ENCODE measurements at regions not wholly inside any gene's neighbourhood (a gene's known extent, or its start where the extent isn't known, plus 50 kb on each side); places are given as distances from the start of the nearest gene placed in this dataset.

DNA sequence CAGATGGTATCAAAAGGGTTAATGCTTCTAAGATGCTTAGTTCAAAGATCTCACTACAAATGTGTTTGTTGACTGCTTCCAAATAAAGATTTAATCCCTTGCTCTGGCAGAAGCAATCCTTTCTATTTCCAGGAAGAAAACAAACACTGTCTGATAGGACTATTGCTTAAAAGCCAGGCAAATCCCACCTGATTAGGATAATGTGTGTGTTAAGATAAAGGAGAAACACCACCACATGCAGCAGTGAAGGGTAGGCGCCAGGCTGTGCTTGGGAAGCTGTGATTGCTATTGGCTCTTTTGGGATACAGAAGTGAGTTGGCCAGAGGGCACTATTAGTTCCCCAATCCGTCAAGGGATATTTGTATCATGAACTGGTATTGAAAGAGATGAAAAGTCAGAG, 62.8 kb upstream of the LRCH1 start:
- H3K4me3 ChIP-seq (ENCODE audit: control insufficient read depth, low read depth, low read length) = no peak overlapping the region
- no peak for DNase-seq (ENCODE audit: low read depth)
- TF ChIP-seq, protein P1, sequence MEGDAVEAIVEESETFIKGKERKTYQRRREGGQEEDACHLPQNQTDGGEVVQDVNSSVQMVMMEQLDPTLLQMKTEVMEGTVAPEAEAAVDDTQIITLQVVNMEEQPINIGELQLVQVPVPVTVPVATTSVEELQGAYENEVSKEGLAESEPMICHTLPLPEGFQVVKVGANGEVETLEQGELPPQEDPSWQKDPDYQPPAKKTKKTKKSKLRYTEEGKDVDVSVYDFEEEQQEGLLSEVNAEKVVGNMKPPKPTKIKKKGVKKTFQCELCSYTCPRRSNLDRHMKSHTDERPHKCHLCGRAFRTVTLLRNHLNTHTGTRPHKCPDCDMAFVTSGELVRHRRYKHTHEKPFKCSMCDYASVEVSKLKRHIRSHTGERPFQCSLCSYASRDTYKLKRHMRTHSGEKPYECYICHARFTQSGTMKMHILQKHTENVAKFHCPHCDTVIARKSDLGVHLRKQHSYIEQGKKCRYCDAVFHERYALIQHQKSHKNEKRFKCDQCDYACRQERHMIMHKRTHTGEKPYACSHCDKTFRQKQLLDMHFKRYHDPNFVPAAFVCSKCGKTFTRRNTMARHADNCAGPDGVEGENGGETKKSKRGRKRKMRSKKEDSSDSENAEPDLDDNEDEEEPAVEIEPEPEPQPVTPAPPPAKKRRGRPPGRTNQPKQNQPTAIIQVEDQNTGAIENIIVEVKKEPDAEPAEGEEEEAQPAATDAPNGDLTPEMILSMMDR (IDR thresholded peaks at IDR 0.05; ENCODE audit: control insufficient read depth, insufficient read depth, low read depth, low read length, missing control alignments) = no peak

DNA sequence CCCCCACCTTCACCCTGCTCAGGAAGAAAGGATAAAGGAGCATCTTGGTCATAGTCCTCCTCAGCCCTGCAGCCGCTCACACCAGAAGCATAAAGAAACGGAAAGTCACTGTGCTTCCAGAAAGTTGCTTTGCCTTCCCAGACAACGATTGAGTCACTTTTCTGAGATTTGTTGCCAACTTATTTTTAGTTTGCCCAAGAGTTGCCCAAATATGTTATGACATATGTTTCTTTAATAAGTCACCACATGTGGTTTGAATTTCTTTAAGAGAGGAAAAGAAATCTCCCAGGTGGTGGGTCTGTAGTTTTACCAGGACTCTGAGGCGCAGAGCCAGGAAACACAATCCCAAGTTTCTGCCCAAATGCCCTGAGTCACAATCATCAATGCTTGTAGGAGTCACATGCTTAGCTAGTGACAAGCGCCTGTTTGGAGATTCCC, 63.4 kb upstream of the LRCH1 start:
- no peak overlapping the region for H3K4me3 ChIP-seq (ENCODE audit: control insufficient read depth, low read depth, low read length)
- peak; percentile 85 for DNase-seq (ENCODE audit: low read depth)
- TF ChIP-seq, protein P1 (IDR thresholded peaks at IDR 0.05; ENCODE audit: control insufficient read depth, insufficient read depth, low read depth, low read length, missing control alignments) = no peak

DNA sequence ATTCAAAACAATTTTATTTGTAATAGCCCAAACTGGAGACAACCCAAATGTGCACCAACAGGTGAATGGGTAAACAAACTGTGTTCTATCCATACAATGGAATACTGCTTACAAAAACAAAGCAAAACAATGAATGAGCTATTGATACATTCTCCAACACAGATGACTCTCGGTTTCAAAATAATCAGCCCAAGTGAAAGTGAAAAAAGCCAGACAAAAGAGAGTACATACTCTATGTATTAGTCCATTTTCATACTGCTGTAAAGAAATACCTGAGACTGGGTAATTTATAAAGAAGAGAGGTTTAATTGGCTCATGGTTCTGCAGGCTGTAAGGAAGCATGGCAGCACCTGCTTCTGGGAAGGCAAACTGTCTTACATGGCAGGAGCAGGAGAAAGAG, 65.2 kb upstream of the LRCH1 start:
- DNase-seq (ENCODE audit: low read depth) = no peak
- no peak overlapping the region for H3K4me3 ChIP-seq (ENCODE audit: control insufficient read depth, low read depth, low read length)
- TF ChIP-seq, protein P1 (IDR thresholded peaks at IDR 0.05; ENCODE audit: control insufficient read depth, insufficient read depth, low read depth, low read length, missing control alignments) = no peak

DNA sequence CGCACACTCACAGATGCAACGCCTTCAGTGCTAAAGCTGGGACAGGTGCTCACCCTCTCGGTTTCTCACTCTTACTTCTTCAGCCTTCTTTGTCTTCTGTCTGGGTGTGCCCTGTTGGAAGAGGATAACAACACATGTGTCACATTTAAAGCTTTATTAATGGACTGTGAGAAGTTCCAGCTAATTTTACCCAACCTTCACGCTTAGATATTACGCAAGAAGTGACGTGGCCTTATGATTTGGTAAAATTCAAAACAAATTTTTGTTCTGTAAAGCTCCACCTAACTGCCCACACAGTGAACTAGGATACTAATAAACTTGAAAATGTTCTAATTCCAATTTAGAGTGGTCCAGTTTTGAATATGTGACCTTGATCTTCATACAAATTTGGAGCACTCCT, 66.7 kb upstream of the LRCH1 start:
- no peak for DNase-seq (ENCODE audit: low read depth)
- H3K4me3 ChIP-seq (ENCODE audit: control insufficient read depth, low read depth, low read length) = no peak overlapping the region
- TF ChIP-seq, protein P1 (IDR thresholded peaks at IDR 0.05; ENCODE audit: control insufficient read depth, insufficient read depth, low read depth, low read length, missing control alignments) = no peak

DNA sequence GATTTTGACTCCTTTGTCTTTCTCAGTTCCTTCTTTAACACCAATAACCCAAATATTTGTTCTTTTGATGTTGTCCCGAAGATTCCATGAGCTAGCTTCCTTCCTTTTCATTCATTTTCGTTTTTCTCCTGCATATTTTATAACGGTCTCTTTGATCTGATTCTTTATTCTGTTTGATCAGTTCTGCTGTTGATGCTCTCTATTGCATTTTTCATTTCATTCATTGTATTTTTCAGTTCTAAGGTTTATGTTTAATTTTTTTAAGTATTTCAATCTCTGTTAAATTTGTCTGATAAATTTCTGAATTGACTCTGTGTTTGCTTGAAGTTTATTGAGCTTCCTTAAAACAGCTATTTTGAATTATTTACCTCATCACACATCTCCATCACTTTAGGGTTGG, 68.4 kb upstream of the LRCH1 start:
- TF ChIP-seq, protein P1 (IDR thresholded peaks at IDR 0.05; ENCODE audit: control insufficient read depth, insufficient read depth, low read depth, low read length, missing control alignments) = no peak
- DNase-seq (ENCODE audit: low read depth) = no peak
- H3K4me3 ChIP-seq (ENCODE audit: control insufficient read depth, low read depth, low read length) = no peak overlapping the region

DNA sequence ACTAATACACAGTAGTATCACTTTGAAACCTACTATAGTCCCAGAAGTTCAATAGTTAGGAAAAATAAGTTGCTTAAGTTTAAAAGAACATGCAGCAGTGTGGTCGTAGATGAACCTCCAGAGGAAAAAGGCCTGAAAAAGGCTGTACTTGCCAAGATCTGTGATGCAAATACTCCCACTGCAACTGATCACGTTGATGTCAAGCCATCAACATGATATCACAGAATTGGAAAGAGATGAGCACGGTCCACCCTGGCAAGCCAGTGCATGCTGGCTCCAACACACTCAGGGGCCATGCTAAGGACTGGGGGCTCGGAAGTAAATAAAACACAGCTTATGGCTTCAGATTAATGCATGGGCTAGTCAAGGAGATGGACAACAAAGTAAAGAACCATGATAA, 71.8 kb upstream of the LRCH1 start:
- DNase-seq (ENCODE audit: low read depth) = no peak
- no peak overlapping the region for H3K4me3 ChIP-seq (ENCODE audit: control insufficient read depth, low read depth, low read length)
- TF ChIP-seq, protein P1 (IDR thresholded peaks at IDR 0.05; ENCODE audit: control insufficient read depth, insufficient read depth, low read depth, low read length, missing control alignments) = no peak

DNA sequence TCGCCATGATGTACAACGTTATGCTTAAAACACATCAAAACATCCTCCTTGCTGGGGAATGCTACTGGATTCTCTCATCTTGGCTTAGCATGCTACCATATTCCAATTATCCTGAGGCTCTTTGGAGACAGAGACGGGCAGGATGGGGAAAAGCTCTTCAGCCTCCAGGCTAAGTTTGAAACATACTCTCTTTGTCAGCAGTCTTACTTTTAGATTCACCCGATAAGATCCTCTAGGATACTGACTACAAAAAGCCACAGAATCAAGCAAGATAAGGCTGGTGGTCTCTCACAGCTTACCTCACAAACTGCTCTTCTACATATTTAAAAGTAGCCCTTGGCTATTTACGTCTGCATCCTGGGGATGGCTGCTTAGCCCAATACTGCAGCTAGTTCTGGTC, 72.8 kb upstream of the LRCH1 start:
- H3K4me3 ChIP-seq (ENCODE audit: control insufficient read depth, low read depth, low read length) = no peak overlapping the region
- no peak for DNase-seq (ENCODE audit: low read depth)
- TF ChIP-seq, protein P1 (IDR thresholded peaks at IDR 0.05; ENCODE audit: control insufficient read depth, insufficient read depth, low read depth, low read length, missing control alignments) = no peak
